GM12873 (cell line): ENCODE measurements at regions not wholly inside any gene's neighbourhood (a gene's known extent, or its start where the extent isn't known, plus 50 kb on each side); places are given as distances from the start of the nearest gene placed in this dataset.

Experiments used
- CTCF ChIP-seq: IDR thresholded peaks from 2 replicates; pipeline ENCODE4 v1.5.1; 2012; ENCODE audit warnings: low read depth, mild to moderate bottlenecking, moderate library complexity, low read length, control low read depth; ENCODE audit not compliant: insufficient read depth; ENCODE audit errors: missing control alignments

- TF ChIP-seq CTCF: no peak
Measured at GRCh38 chr13:62631619-62632018, 1216.0 kb upstream of the PCDH20 start.

- TF ChIP-seq CTCF: no peak
Measured at GRCh38 chr13:62631124-62631523, 1215.5 kb upstream of the PCDH20 start.

GRCh38 chr13:62629618-62630017, 1214.0 kb upstream of the PCDH20 start:
- no peak for TF ChIP-seq CTCF

- TF ChIP-seq CTCF: no peak
Measured at GRCh38 chr13:62627226-62627625, 1211.6 kb upstream of the PCDH20 start.

- peak; percentile 59 for TF ChIP-seq CTCF
Measured at GRCh38 chr13:62626771-62627170, 1211.1 kb upstream of the PCDH20 start.

- no peak for TF ChIP-seq CTCF
Measured at GRCh38 chr13:62625214-62625881, 1209.7 kb upstream of the PCDH20 start.

GRCh38 chr13:62613819-62614218, 1198.2 kb upstream of the PCDH20 start:
- TF ChIP-seq CTCF: no peak
